HG02678 (cell line): ENCODE measurements at regions not wholly inside any gene's neighbourhood (a gene's known extent, or its start where the extent isn't known, plus 50 kb on each side); places are given as distances from the start of the nearest gene placed in this dataset.
"Not testable (repeated sequence)": the region's sequence is repeated elsewhere in the genome, so short reads cannot be mapped to it uniquely, and the experiment has no call there.

ENCODE experiments used
- ATAC-seq: cut with Tn5 transposase; IDR thresholded peaks from one replicate; pipeline ENCODE4 v1.9.1; 2021; ENCODE audit warnings: mild to moderate bottlenecking, moderate library complexity; ENCODE audit not compliant: unreplicated experiment

- no peak for ATAC-seq
Observed at GRCh38 chr1:232146514-232146913, 483.4 kb downstream of the SIPA1L2 start.

DNA sequence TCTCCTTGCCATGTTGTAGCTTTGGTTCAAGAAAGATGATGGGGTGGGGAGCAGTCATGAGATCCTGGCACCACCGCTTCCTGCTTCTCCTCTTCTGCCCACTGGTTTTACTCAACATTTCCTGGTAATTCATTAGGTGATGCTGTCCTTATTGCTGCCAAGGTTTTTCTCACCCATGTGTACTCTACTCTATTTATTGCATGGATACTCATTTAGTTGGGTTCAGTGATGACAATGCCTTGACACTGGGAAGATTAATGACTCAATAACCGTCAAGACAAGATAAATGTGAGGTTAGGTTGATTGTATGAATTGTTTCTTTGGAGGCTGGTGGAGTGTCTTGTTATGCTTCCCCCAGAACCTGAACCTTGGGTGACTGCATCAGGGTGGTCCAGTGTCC lies 484.2 kb downstream of the SIPA1L2 start:
- ATAC-seq: no peak

GRCh38 chr1:232144696-232145230 lies 485.2 kb downstream of the SIPA1L2 start:
- ATAC-seq: no peak

GRCh38 chr1:232143315-232143886 lies 486.5 kb downstream of the SIPA1L2 start:
- no peak for ATAC-seq

DNA sequence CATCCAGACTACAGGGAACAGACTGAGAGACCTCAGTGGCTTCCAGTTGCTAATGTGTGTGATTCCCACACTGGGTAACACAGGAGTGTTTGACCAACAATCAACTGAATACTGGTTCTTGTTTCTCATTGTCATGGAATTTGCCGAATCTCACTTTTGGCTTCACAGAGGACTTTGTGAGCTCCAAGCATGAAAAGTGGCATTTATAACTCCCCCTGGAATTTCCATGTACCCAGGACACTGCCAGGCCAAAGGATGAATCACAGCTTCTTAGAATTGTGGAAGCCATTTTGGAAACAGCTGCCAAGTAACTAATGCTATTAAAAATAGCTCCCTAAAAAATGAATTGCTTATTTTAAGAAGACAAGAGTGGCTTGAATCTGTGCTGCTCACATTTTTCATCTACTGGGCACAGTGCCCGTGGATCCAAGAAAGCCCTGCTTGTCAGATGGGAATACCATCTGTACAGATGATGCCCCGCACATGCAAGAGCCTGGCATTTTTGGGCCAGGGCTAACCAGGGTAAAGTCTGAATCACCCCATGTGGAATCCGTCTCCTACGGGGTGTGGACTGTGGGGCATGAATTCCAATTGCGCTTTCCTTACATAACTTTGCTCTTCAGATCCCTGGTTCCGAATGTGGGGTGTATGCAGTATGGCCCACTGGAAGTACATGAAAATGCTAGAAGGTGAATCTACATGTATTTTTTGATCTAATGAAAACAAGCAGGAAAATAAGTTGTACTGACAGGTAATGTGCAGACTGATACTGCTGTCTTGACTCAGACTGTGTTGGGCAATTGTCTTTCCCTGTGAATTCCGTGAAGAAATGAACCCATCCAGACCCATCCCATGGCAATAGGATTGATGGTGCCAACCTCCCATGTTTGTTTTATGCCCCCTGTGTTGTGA lies 487.3 kb downstream of the SIPA1L2 start:
- no peak for ATAC-seq

GRCh38 chr1:232141167-232141448 lies 488.8 kb downstream of the SIPA1L2 start:
- ATAC-seq: not testable (repeated sequence)

DNA sequence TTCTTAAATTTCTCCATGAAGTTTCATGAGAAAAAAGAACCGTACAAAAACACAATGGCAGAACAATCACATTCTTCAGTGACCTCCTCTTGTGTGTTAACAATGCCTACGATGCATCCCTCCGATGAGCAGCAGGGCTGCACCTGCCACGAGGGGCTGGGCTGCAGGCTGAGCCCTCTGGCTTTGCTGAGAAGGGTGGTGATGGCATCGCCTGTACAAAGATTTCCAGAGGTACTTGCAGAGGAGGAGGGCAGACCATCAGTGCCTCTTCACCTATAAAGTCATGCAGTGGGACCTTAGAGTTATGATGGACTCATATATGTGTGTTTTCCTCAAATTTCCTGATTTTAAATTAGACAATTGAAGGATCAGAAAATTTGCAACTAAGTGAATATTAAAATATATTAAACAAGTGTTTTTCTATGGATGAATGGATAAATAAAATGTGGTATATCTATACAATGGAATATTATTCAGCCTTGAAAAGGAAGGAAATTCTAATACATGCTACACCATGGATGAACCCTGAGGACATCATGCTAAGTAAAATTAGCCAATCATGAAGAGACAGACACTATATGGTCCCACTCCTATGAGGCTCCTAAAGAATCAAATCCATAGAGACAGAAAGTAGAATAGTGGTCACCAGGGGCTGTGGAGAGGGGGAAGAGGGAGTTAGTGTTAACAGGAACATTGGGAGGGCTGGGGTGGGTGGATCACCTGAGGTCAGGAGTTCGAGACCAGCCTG lies 489.3 kb downstream of the SIPA1L2 start:
- no peak for ATAC-seq

DNA sequence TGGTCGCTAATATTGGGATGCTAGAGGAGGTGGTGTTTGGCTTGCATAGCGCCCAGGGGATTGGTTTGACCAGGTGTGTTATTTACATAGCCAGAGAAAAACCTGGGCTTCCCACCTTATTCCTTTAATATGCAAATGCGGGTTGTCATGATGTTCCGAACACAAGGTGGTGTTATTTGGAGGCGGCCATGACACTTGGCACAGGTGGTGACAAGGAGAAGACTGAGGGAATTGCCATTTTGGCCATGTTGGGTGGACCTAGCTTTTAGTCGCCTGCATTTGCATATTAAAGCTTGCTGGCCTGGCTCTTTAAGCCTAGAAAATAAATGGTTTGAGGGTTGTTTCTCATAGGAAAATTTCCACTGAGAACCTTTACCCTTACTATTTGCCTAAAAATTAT lies 490.5 kb downstream of the SIPA1L2 start:
- ATAC-seq: no peak

DNA sequence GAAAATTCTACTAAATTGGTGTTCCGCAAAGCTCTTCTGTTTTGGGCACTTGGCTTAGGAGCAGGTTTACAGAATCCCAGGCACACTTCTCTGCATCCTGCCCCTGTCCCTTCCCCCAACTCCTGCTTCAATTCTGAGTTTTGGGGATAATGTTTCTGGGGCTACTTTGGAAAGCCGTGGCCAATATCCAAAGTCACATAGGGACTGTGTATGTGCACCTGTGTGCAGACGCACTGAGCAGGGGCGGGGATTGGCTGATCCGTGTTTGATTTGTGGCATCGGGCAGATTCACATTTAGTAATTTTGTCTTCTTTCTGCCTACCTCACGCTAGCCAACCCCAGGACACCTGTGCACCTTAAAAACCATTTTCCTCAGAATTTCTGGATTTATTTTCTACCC lies 491.9 kb downstream of the SIPA1L2 start:
- no peak for ATAC-seq

- no peak for ATAC-seq
Observed at GRCh38 chr1:232137066-232137465, 492.9 kb downstream of the SIPA1L2 start.

DNA sequence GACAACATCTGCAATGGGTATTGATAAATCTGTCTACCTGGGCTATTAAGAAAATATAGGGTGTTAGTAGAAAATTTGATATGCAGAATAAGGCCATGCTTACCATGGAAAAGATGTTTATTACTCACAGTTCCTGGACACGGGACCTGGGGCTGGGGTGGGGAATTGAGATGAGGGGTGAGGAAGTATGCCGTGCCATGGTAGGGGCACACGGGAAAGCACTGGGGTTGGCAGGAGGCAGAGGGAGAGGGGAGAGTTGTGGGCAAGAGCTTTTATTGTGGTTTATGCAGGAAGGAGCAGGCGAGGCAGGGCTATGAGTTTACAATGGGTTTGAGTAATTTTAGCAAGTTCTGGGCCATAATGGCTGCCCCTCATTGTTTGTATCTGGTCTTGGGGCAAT lies 493.8 kb downstream of the SIPA1L2 start:
- no peak for ATAC-seq

- no peak for ATAC-seq
Observed at GRCh38 chr1:232134365-232134764, 495.6 kb downstream of the SIPA1L2 start.

DNA sequence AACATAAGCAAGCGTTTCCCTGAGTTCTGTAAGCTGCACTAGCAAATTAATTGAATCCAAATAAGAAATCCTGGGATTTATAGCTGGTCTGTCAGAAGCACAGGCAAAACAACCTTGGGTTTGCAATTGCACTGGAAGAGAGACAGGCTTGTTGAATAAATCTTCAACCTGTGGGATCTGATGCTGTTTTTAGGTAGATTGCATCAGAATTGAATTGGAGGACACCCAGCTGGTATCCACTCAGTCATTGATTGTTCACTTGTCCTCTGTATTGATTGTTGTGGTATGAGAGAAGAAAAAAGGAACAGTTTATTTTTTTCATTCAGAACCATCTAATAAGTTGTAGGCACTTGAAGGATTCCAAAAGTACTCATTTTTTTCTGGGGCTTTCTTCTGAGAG lies 497.4 kb downstream of the SIPA1L2 start:
- ATAC-seq: no peak

DNA sequence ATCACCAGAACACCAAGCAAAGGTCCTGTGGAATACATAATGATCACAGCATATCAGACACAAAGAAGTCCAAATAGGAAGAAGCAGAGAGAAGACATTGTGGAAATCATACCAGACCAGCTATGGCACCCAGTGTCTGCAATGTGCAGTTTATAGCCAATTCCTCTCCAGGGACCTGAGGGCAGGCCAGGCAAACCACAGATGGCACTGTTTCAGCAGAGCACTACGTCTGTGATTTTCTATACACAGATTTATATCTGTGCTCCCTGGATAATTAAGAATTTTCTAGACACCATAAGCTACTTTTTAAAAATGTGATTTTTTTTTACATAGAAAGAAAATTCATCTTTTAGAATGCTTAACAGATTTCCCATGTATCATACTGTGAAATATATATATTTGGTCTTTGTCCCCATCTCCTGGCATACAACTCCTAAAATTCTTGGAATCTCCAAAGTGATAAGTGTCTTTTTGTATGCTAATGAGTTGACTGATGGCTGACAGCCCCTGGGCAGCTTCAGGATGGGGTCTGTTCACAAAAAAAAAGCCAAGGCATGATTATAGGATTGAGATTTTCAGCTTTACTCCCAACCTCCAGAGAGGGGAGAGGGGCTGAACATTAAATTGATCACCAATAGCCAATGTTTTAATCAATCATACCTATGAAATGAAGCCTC lies 498.1 kb downstream of the SIPA1L2 start:
- ATAC-seq: no peak

DNA sequence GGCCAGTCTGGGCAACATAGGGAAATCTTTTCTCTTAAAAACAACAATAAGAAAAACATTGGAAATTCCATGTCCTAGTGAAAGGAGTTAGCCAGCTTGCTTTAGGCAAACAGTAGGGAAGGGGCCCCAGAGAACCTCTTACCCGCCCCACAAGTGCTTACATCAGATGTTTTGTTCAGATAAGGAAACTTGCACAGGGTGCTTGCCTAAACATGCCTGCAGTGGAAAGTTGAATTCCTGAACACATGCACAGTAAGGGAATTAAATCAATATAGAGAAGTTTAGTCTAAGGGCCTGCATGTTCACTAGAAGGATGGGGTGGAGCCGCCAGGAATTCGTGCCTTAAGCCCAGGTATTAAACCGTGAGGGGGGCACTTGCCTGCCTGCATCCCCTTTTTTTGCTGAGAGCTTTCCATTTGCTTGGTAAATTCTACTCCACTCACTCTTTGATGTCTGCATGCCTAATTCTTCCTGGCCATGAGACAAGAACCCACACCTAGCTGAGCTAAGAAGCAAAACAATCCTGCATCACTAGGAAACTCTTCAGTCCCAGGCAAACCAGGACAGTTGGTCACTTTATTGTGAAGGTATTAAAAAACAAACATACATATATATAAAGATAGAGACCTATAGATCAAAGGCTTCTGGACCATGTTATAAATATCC lies 499.0 kb downstream of the SIPA1L2 start:
- no peak for ATAC-seq

GRCh38 chr1:232127190-232127589 lies 500.6 kb downstream of the DISC1 start:
- ATAC-seq: no peak

GRCh38 chr1:232123775-232124659 lies 497.4 kb downstream of the DISC1 start:
- no peak for ATAC-seq

DNA sequence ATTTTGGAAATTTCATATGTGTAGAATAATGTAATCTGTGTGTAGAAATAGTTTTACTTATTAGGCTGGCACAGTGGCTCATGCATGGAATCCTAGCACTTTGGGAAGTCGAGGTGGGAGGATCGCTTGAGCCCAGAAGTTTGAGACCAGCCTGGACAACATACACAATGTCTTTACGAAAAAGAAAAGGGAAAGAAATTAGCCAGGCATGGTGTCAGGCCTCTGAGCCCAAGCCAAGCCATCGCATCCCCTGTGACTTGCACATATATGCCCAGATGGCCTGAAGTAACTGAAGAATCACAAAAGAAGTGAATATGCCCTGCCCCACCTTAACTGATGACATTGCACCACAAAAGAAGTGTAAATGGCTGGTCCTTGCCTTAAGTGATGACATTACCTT lies 491.3 kb downstream of the DISC1 start:
- ATAC-seq: not testable (repeated sequence)

- ATAC-seq: no peak
Observed at GRCh38 chr1:232114985-232115384, 488.4 kb downstream of the DISC1 start.

- no peak for ATAC-seq
Observed at GRCh38 chr1:232112076-232112475, 485.5 kb downstream of the DISC1 start.
